Adrenal gland (tissue), 5 donors: ENCODE measurements at regions not wholly inside any gene's neighbourhood (a gene's known extent, or its start where the extent isn't known, plus 50 kb on each side); places are given as distances from the start of the nearest gene placed in this dataset.

Source experiments
- CTCF ChIP-seq, 6 experiments: fragments of 450-650 bp in 4 of 6; fragments of 200-600 bp in 2 of 6; sonication (generic) in 1 of 6; IDR thresholded peaks; 1 replicate in 5 of 6; 2 replicates in 1 of 6; pipeline versions ENCODE4 v1.5.1 to v1.8.0; 2016 to 2021; ENCODE audit warnings: antibody characterized with exemption in 6 of 6, mild to moderate bottlenecking in 2 of 6, moderate library complexity in 1 of 6
- POLR2A ChIP-seq, 2 donors: fragments of 450-650 bp; IDR thresholded peaks; one replicate each; pipeline ENCODE4 v1.6.1; 2017; ENCODE audit warnings: antibody characterized with exemption in 2 of 2, mild to moderate bottlenecking in 2 of 2, moderate library complexity in 1 of 2
- donor health status: DM: no; HTN: no; CAD: no.

- TF ChIP-seq POLR2A (IDR thresholded peaks at IDR 0.05) = no peak
- no peak for TF ChIP-seq CTCF (IDR thresholded peaks at IDR 0.05)
Measured at GRCh38 chr2:64267699-64268098, 123.5 kb upstream of the PELI1 start.
